Stimulated activated naive B cell treated with anti-CD40 and anti-IgM and Interleukin-4, amounts not matched to agents 10 μg/mL and 1 μg/mL and 100 μg/mL, for 72 hours (primary cell): ENCODE measurements at regions not wholly inside any gene's neighbourhood (a gene's known extent, or its start where the extent isn't known, plus 50 kb on each side); places are given as distances from the start of the nearest gene placed in this dataset.
A peak's percentile ranks its signal among the peaks of the same experiment; 100 is the strongest.
"Not testable (repeated sequence)": the region's sequence is repeated elsewhere in the genome, so short reads cannot be mapped to it uniquely, and the experiment has no call there.

Experiments used
- ATAC-seq, 2 donors: fragments of 150-1000 bp; cut with Tn5 transposase; replicated peaks; 2 replicates each; pipeline ENCODE4 v1.10.0; 2021; ENCODE audit warnings: moderate library complexity in 1 of 2
- DNase-seq: peaks from one replicate; pipeline ENCODE4 v3.0.0; 2021
- H3K27ac Mint-ChIP-seq: one replicate; pipeline ENCODE4 v1.8.0; 2022; ENCODE audit warnings: mild to moderate bottlenecking, mixed read lengths
- H3K27me3 Mint-ChIP-seq, 2 donors: one replicate each; pipeline ENCODE4 v1.8.0; 2022; ENCODE audit warnings: mixed read lengths in 2 of 2
- H3K36me3 Mint-ChIP-seq, 2 donors: one replicate each; pipeline ENCODE4 v1.8.0; 2022; ENCODE audit warnings: mixed read lengths in 2 of 2, mild to moderate bottlenecking in 1 of 2
- H3K4me1 Mint-ChIP-seq, 2 donors: one replicate each; pipeline ENCODE4 v1.8.0; 2022; ENCODE audit warnings: mixed read lengths in 2 of 2, mild to moderate bottlenecking in 1 of 2
- H3K4me3 Mint-ChIP-seq, 2 donors: one replicate each; pipeline ENCODE4 v1.8.0; 2022; ENCODE audit warnings: mild to moderate bottlenecking in 2 of 2, mixed read lengths in 2 of 2, moderate library complexity in 1 of 2
- H3K9me3 Mint-ChIP-seq, 2 donors: one replicate each; pipeline ENCODE4 v1.8.0; 2022; ENCODE audit warnings: mixed read lengths in 2 of 2, mild to moderate bottlenecking in 1 of 2

DNA sequence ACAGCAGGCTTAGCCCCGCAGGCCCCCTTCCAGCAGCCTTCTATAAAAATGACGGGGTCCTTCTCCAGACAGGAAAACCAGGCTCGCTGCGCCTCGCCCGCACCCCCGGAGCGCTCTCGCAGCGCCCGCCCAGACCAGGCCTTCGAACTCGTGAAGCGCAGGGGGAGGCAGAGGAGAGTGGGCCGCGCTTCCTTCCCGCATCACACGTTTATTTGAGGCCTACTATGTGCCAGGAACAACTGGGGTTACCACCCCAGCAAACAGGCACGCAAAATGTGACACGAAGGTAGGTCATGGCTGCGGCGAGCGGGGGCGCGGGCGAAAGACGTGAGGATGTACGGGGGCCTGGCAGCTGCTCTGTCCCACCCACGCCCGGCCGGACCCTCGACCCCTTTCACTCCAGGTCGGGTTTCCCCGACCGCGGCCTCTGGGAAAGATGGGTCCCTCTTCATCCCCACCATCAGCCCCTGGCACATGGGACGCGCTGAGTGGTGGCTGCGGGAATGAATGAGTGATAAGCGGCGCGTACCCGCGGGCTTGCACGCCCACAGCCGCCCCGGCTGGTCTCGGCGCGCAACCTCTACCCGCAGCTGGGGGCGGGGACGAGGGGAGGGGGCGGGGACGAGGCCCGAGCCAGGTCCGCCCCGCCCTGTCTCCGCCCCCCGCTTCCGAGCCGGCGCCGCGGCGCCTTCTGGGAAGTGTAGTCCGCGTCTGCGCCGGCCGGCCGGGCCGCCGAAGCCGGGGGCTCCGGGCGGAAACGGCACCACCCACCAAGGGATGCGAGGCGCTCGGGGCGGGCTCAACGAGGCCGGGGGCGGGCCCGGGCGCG is 59.1 kb downstream of the ZNF467 start:
- peaks cover 7 to 10% of the 10 kb centered on the region in 2 donors for H3K36me3 Mint-ChIP-seq
- peaks cover 11 to 12% of the 10 kb centered on the region in 2 donors for H3K9me3 Mint-ChIP-seq
- peak overlapping the region; percentile 88 to 90 for H3K4me3 Mint-ChIP-seq
- H3K4me1 Mint-ChIP-seq, result peaks cover 18 to 27% of the 10 kb centered on the region in 2 donors
- peak overlapping the region; percentile 86 for H3K27ac Mint-ChIP-seq
- DNase-seq, result peak; percentile 74
- peaks cover 5 to 6% of the 10 kb centered on the region in 2 donors for H3K27me3 Mint-ChIP-seq
- ATAC-seq, result peak; percentile 93 to 94

GRCh38 chr7:149713731-149714068 is 59.7 kb downstream of the ZNF467 start:
- Mint-ChIP-seq H3K4me3 (peak overlapping the region; percentile 88 to 90), H3K27ac (no peak overlapping the region), H3K4me1 (peaks cover 15 to 27% of the 10 kb centered on the region in 2 donors), H3K36me3 (peaks cover 5 to 8% of the 10 kb centered on the region in 2 donors), H3K27me3 (peaks cover 5 to 6% of the 10 kb centered on the region in 2 donors), H3K9me3 (peaks cover 12 to 14% of the 10 kb centered on the region in 2 donors)
- no peak for DNase-seq
- no peak for ATAC-seq

DNA sequence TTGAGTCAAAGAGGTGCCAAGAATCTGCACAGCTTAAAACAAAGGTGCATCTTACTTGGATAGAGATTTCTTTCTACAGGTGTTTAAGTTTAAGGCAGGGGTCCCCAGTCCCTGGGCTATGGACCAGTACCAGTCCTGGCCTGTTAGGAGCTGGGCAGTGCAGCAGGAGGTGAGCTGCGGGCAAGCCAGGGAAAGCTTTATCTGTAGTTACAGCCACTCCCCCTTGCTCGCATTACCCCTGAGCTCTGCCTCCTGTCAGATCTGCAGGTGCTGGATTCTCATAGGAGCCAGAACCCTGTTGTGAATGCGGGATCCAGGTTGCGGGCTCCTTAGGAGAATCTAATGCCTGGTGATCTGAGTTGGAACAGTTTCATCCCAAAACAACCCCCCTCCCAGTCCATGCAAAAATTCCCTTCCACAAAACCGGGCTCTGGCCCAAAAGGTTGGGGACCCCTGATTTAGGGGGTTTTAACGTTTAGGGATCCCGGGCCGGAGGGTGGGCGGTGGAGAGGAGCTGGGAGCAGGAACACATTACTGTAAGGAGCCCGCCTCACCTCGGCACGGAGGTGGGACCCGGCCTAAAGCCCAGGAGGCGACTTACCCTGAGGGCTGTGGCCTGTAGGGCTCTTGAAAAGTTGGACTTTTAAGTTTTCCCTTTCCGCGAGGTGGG is 60.2 kb downstream of the ZNF467 start:
- Mint-ChIP-seq H3K27ac (no peak overlapping the region), H3K4me3 (peak overlapping the region; percentile 73 to 88), H3K4me1 (peaks cover 15 to 27% of the 10 kb centered on the region in 2 donors), H3K27me3 (peaks cover 5 to 6% of the 10 kb centered on the region in 2 donors), H3K9me3 (peaks cover 12 to 14% of the 10 kb centered on the region in 2 donors), H3K36me3 (peaks cover 5 to 8% of the 10 kb centered on the region in 2 donors)
- DNase-seq, result no peak
- ATAC-seq, result no peak

GRCh38 chr7:149708026-149708425 is 65.4 kb downstream of the ZNF467 start:
- ATAC-seq, result no peak

DNA sequence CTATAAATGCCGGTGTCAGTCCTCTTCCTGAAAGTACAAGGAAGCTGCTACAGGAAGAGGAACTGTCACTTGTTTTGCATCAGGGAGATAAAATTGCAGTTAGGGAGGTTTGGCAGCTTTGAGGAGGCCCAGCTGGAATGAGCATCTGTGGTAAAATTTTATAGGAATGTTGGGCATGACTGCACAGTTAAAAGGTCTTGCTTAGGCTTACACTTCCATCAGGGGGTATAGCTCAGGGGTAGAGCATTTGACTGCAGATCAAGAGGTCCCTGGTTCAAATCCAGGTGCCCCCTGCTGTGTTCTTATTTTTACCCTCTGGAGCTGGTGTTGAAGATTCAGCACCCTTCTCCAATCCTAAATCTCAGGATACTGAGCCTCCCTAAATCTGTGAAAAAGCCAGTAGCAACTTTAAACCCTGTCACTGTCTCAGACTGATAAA is 65.9 kb downstream of the ZNF467 start:
- Mint-ChIP-seq H3K4me1 (peaks cover 0 to 2% of the 10 kb centered on the region in 2 donors), H3K4me3 (no peak overlapping the region), H3K36me3 (peaks cover 5 to 8% of the 10 kb centered on the region in 2 donors), H3K27me3 (peaks cover 14 to 32% of the 10 kb centered on the region in 2 donors), H3K27ac (peak overlapping the region; percentile 82), H3K9me3 (peaks cover 12 to 14% of the 10 kb centered on the region in 2 donors)
- ATAC-seq, result no peak
- DNase-seq, result no peak

More at GRCh38 chr7:149708026-149708425, 65.4 kb downstream of the ZNF467 start:
- H3K9me3 Mint-ChIP-seq, result peaks cover 12 to 14% of the 10 kb centered on the region in 2 donors
- H3K27ac Mint-ChIP-seq, result no peak overlapping the region
- DNase-seq, result no peak
- peaks cover 18 to 34% of the 10 kb centered on the region in 2 donors for H3K27me3 Mint-ChIP-seq
- H3K4me3 Mint-ChIP-seq, result no peak overlapping the region
- H3K36me3 Mint-ChIP-seq, result peaks cover 5 to 8% of the 10 kb centered on the region in 2 donors
- peaks cover 0 to 2% of the 10 kb centered on the region in 2 donors for H3K4me1 Mint-ChIP-seq

DNA sequence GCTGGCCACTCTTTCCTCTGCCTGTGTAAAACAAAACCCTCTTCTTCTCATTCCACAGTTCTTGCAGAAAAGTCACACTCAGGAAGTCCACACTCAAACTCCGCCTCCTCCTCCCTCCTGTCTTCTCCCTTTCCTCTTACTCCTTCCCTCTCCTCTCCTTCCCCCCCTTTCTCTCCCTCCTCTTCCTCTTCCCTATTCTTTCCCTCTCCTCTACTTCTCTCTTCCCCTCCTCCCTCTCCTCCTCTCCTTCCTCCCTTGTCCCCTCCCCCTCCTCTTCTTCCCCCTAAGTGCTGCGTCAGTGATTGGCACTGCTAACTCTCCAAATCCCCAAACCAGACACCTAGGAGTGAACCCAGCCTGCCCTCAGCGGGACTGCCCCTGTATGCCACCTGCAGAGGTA is 67.0 kb downstream of the ZNF467 start:
- Mint-ChIP-seq H3K9me3 (peaks cover 12% of the 10 kb centered on the region in 2 donors), H3K4me3 (no peak overlapping the region), H3K36me3 (peaks cover 5 to 8% of the 10 kb centered on the region in 2 donors), H3K27me3 (peaks cover 14 to 32% of the 10 kb centered on the region in 2 donors), H3K4me1 (peaks cover 0 to 2% of the 10 kb centered on the region in 2 donors), H3K27ac (no peak overlapping the region)
- ATAC-seq, result no peak
- DNase-seq, result no peak

DNA sequence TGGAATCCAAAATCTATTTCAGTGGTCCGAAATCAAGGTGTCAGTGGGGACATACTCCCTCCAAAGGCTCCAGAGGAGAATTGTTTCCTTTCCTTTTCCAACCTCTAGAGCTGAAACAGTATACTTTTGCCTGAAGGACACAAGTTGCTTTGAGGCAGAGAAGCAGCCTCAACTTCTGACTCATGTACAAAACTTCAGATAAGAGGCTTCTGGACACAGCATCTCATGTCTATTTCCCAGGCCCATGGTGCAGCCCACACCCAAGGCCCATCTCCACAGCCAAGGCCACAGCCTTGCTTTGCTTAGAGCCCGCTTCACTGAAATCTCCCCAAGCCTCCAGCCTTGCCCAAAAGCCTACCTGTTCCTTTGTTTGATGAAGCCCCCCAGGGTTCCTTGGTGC is 68.9 kb downstream of the ZNF467 start:
- DNase-seq, result no peak

GRCh38 chr7:149703044-149703650 is 70.2 kb downstream of the ZNF467 start:
- no peak overlapping the region for H3K4me3 Mint-ChIP-seq
- no peak overlapping the region for H3K27ac Mint-ChIP-seq
- H3K27me3 Mint-ChIP-seq, result peaks cover 18 to 37% of the 10 kb centered on the region in 2 donors
- no peak for DNase-seq
- H3K4me1 Mint-ChIP-seq, result peaks cover 0 to 2% of the 10 kb centered on the region in 2 donors
- peaks cover 0 to 3% of the 10 kb centered on the region in 2 donors for H3K36me3 Mint-ChIP-seq
- no peak for ATAC-seq
- peaks cover 0 to 8% of the 10 kb centered on the region in 2 donors for H3K9me3 Mint-ChIP-seq

More for the DNA sequence above, 68.9 kb downstream of the ZNF467 start:
- Mint-ChIP-seq H3K4me3 (no peak overlapping the region), H3K9me3 (peaks cover 3 to 6% of the 10 kb centered on the region in 2 donors), H3K36me3 (peaks cover 0 to 4% of the 10 kb centered on the region in 2 donors), H3K27me3 (peaks cover 18 to 37% of the 10 kb centered on the region in 2 donors), H3K4me1 (peaks cover 0 to 2% of the 10 kb centered on the region in 2 donors), H3K27ac (no peak overlapping the region)
- ATAC-seq, result no peak

GRCh38 chr7:149701495-149702240 is 71.7 kb downstream of the ZNF467 start:
- Mint-ChIP-seq H3K4me3 (no peak overlapping the region), H3K9me3 (peaks cover 0 to 12% of the 10 kb centered on the region in 2 donors), H3K27me3 (peaks cover 11 to 29% of the 10 kb centered on the region in 2 donors), H3K27ac (no peak overlapping the region), H3K4me1 (no peaks in the 10 kb centered on the region), H3K36me3 (peaks cover 0 to 3% of the 10 kb centered on the region in 2 donors)
- DNase-seq (no peak), ATAC-seq (no peak)

DNA sequence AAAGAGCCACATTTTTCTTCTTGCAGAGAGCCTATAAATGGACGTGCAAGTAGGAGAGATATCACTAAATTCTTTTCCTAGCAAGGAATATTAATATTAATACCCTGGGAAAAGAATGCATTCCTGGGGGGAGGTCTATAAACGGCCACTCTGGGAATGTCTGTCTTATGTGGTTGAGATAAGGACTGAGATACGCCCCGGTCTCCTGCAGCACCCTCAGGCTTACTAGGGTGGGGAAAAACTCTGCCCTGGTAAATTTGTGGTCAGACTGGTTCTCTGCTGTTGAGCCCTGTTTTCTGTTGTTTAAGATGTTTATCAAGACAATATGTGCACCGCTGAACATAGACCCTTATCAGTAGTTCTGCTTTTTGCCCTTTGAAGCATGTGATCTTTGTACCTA is 75.6 kb downstream of the ZNF467 start:
- H3K36me3 Mint-ChIP-seq, DNase-seq, H3K27ac Mint-ChIP-seq, ATAC-seq, H3K4me3 Mint-ChIP-seq, H3K4me1 Mint-ChIP-seq: not testable (repeated sequence)
- Mint-ChIP-seq H3K9me3 (peaks cover 0 to 16% of the 10 kb centered on the region in 2 donors), H3K27me3 (peaks cover 22 to 31% of the 10 kb centered on the region in 2 donors)

DNA sequence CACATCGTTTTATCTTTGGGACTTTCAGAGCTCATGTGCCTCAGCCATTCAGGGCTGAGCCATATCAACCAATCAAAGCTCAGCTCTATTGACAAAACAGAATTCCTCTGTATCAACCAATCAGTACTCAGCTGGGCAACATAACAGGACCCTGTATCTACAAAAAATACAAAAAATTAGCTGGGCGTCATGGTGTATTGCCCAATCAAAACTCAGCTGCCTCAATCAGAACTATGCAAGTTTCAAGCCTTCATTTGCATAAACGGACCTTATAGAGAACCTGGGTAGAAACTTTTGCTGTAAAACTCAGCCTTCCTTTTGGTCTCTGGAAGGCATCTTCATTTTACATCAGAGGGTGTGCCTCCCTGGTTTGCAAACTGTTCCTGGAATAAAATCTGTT is 77.1 kb downstream of the ZNF467 start:
- ATAC-seq (no peak), DNase-seq (no peak)
- Mint-ChIP-seq H3K27ac (no peak overlapping the region), H3K9me3 (peaks cover 0 to 16% of the 10 kb centered on the region in 2 donors), H3K4me1 (no peaks in the 10 kb centered on the region), H3K27me3 (peaks cover 26 to 42% of the 10 kb centered on the region in 2 donors), H3K4me3 (no peak overlapping the region), H3K36me3 (peaks cover 0 to 3% of the 10 kb centered on the region in 2 donors)

DNA sequence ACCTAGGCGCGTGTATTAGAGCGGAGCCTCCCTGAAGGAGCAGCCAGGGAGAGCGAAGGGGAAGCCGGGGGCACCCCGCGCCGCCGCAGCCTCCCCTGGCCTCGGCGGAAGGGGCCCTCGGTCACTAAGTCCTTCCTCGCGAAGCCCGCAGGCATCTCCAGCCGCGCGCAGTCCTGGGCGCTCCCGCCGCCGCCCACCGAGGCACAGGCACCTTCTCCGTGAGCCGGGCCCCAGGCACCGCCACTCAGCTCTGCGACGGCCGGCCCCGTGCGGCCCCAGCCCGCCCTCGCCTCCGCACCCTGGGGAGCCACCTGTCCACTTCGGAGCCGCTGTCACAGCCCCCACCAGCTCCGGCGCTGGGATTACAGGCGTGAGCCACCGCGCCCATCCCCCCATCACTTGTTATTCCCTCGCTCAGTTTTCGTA is 80.8 kb downstream of the ZNF467 start:
- H3K4me3 Mint-ChIP-seq, result no peak overlapping the region

DNA sequence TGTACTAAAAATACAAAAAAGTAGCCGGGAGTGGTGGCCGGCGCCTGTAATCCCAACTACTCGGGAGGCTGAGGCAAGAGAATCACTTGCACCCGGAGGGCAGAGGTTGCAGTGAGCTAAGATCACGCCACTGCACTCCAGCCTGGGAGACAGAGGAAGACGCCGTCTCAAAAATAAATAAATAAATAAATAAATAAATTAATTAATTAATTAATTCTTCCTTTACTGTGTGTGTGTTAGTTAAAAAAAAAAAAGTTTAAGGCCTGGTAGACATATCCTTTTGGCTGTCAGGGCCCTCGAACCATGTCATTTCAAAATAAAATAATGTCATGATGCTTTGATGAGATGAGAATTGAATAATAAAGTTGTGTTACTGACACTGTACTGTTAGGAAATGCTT is 81.3 kb downstream of the ZNF467 start:
- H3K4me1 Mint-ChIP-seq, result no peaks in the 10 kb centered on the region
- ATAC-seq, result no peak
- H3K4me3 Mint-ChIP-seq, result no peak overlapping the region
- H3K27ac Mint-ChIP-seq, result no peak overlapping the region
- H3K9me3 Mint-ChIP-seq, result peaks cover 0 to 6% of the 10 kb centered on the region in 2 donors
- DNase-seq, result no peak
- peaks cover 53 to 79% of the 10 kb centered on the region in 2 donors for H3K27me3 Mint-ChIP-seq
- H3K36me3 Mint-ChIP-seq, result no peaks in the 10 kb centered on the region

More for the DNA sequence above, 80.8 kb downstream of the ZNF467 start:
- no peaks in the 10 kb centered on the region for H3K36me3 Mint-ChIP-seq
- DNase-seq (no peak), ATAC-seq (no peak)
- H3K27me3 Mint-ChIP-seq, result peaks cover 49 to 74% of the 10 kb centered on the region in 2 donors
- no peaks in the 10 kb centered on the region for H3K4me1 Mint-ChIP-seq
- no peak overlapping the region for H3K27ac Mint-ChIP-seq
- H3K9me3 Mint-ChIP-seq, result peaks cover 0 to 8% of the 10 kb centered on the region in 2 donors
